C4-2B (cell line): ENCODE measurements at regions not wholly inside any gene's neighbourhood (a gene's known extent, or its start where the extent isn't known, plus 50 kb on each side); places are given as distances from the start of the nearest gene placed in this dataset.

ENCODE experiments used
- H3K27ac ChIP-seq: fragments of 450-650 bp; 2 replicates; pipeline ENCODE4 v1.5.1; 2017
- ZFX ChIP-seq: fragments of 450-650 bp; IDR thresholded peaks from 2 replicates; pipeline ENCODE4 v1.6.1; 2017
- TF ChIP-seq, protein P1 (sequence below): fragments of 450-650 bp; conservative IDR thresholded peaks from 2 replicates; pipeline ENCODE4 v1.5.1; 2017; ENCODE audit warnings: mild to moderate bottlenecking

DNA sequence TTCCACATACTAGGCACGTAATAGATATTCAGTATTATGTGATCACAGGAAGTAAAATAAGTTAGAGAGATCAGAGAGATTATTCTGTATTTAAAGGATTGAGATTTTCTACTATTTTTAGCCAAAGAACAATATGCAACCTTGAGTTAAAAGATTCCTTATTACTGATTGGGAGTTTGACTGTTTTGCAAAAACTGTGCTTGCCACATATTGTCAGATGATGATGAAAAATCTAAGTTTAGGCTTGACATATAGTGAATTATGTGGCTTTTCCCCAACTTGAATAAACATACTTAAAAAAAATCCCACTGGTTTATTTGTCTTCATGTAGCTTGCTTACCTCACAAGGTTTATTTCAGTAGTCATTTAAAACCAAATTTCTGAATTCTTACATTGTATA, 194.4 kb downstream of the KCNRG start:
- no peak for TF ChIP-seq ZFX
- TF ChIP-seq, protein P1, sequence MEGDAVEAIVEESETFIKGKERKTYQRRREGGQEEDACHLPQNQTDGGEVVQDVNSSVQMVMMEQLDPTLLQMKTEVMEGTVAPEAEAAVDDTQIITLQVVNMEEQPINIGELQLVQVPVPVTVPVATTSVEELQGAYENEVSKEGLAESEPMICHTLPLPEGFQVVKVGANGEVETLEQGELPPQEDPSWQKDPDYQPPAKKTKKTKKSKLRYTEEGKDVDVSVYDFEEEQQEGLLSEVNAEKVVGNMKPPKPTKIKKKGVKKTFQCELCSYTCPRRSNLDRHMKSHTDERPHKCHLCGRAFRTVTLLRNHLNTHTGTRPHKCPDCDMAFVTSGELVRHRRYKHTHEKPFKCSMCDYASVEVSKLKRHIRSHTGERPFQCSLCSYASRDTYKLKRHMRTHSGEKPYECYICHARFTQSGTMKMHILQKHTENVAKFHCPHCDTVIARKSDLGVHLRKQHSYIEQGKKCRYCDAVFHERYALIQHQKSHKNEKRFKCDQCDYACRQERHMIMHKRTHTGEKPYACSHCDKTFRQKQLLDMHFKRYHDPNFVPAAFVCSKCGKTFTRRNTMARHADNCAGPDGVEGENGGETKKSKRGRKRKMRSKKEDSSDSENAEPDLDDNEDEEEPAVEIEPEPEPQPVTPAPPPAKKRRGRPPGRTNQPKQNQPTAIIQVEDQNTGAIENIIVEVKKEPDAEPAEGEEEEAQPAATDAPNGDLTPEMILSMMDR: no peak
- H3K27ac ChIP-seq: no peak overlapping the region

DNA sequence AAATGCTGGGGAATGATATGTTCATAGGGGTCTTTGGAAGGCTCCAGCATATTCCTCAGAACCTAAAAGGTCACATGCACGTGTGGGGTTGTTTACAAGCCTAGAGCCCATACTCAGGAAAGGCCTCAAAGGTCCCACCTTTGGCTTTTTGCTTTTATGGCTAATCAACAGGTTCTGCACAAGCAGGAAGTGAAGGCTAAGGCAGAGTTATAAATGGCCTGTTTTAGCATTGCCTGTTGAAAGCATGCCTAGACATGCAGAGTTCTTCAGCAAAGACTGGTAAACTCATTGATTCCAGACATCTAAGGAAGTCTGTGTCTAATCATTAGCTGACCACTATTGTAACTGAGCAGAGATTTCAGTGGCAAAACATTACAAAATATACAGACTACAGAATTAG, 198.3 kb downstream of the KCNRG start:
- TF ChIP-seq ZFX: no peak
- TF ChIP-seq, protein P1: no peak
- no peak overlapping the region for H3K27ac ChIP-seq

DNA sequence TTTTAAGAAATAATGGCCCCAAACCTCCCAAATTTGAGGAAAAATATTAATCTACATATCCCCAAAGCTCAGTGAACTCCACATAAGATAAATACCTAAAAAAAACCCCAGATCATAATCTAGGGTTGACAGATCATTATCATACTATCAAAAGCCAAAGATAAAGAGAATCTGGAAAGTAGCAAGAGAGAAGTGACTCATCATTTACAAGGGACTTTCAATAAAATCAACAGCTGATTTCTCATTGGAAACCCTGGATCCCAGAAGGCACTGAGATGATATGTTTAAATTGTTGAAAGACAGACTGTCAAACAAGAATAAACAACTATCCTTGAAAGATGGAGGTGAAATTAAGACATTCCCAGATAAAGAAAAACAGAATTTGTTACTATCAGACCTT, 199.3 kb downstream of the KCNRG start:
- TF ChIP-seq, protein P1: no peak
- TF ChIP-seq ZFX: no peak
- no peak overlapping the region for H3K27ac ChIP-seq

DNA sequence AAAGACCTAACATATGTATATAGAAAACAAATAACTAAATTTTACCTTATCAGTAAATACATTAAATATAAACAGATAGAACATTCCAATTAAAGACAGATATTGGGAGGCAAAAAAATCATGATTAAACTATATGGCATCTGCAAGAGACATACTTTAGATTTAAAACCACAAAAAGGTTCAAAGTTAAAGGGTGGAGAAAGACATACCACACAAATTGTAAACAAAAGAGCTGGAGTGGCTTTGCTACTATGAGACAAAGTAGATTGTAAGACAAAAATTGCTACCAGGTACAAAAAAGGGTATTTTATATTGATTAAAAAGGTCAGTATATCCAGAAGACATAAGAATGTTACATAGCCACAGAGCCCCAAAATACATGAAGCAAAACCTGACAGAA, 200.2 kb downstream of the KCNRG start:
- no peak for TF ChIP-seq ZFX
- TF ChIP-seq, protein P1: no peak
- H3K27ac ChIP-seq: no peak overlapping the region

DNA sequence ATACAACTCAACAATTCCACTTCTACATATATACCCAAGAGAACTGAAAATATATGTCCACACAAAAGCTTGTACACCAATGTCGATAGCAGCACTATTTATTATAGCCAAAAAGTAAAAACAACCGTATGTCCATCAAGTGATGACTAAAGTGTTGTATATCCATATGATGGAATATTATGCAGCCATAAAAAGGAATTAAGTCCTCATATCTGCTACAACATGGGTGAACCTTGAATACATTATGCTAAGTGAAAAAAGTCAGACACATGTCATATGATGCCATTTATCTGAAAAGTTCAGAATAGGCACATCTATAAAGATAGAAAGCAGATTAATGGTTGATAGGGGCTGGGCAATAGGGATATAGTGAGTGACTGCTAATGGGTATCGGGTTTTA, 204.5 kb downstream of the KCNRG start:
- no peak overlapping the region for H3K27ac ChIP-seq
- TF ChIP-seq, protein P1: no peak
- TF ChIP-seq ZFX: no peak

DNA sequence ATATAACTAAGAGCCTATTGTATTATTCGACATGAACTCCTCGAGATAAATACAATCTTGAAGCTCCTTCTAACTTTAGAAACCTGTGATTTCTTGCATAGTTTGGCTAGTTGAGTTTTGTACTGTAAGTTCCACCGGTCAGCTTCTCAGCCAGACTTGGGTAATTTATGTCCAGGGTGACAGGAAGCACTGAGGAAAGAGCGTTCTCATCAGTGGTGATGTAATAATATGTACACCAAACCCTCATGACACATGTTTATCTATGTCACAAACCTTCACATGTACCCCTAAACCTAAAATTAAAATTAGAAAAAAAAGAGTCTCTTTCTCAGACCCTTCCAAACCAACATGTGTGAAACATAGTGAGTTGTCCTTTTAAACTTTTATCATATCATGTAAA, 205.7 kb downstream of the KCNRG start:
- TF ChIP-seq, protein P1: no peak
- no peak for TF ChIP-seq ZFX
- no peak overlapping the region for H3K27ac ChIP-seq

DNA sequence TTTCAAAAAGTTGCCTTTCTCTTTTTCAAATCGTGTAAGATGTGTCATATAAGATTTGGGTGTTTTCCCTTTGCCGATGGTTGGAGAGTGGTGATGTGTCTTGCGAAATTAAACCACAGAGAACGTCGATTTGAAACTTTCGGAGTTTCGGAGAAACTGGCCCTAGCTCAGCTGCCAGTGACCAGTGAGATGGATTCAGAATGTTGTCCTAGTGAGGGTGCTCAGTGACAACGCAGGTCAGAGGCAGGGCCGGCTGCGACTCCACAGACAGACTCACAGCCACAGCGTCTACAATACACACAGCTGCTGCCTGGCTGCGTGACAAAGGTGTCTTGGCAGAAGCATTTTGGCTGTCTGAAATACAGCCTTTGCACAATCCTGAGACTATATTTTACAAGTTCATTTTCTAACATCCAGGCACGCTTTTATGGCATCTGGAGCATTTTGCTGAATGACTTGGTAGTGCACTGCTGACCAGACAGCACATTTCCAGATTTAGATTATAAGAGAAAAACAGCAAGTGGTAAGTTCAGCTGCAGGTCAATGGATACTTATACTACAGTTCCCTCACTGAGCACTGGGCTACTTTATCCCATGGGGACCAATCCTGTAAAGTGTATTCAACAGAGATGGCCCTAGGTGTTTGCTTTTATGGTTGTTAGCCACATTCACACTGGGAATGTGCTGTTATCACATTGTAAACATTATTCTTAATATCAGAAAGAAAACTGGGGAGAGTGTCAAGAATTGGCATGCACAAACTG, 207.5 kb downstream of the KCNRG start:
- no peak for TF ChIP-seq ZFX
- TF ChIP-seq, protein P1: no peak
- H3K27ac ChIP-seq: peak overlapping the region; percentile 21; the same call in 1 of the 2 replicates
